ENCODE measurements at regions not wholly inside any gene's neighbourhood (a gene's known extent, or its start where the extent isn't known, plus 50 kb on each side); places are given as distances from the start of the nearest gene placed in this dataset.

DNA sequence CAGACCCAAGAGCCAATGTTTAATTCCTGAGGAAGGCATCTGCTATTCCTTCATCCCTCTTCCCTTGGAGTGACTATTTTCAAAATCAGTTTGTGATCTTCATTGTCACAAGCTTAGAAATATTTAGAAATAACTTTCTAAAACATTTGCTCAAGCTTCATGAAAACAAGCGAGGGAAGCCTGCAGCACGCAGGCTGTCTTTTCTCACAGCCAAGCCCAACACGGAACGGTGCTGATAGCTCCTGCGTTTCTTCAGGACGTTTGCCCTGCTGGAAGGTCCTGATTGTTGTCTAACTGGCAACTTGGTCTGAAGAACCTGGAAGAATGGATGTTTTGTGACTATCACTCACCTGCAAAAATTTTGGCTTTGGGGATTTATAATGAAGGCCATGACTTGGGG, 152.5 kb downstream of the FGF9 start:
- no peak for DNase-seq

DNA sequence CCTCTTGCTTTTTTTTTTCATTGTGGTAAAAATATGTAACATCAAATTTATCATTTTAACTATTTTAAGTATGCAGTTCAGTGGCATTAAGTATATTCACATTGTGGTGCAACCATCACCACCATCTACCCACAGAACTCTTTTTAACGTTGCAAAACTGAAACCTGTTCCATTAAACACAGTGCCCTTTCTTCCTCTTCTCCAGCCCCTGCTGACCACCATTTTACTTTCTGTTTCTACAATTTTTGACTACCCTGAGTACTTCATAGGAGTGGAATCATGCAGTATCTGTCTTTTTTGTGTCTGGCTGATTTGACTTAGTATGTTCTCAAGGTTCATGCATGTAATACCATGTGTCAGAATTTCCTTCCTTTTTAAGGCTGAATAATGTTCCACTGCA, 153.1 kb downstream of the FGF9 start:
- DNase-seq: no peak

DNA sequence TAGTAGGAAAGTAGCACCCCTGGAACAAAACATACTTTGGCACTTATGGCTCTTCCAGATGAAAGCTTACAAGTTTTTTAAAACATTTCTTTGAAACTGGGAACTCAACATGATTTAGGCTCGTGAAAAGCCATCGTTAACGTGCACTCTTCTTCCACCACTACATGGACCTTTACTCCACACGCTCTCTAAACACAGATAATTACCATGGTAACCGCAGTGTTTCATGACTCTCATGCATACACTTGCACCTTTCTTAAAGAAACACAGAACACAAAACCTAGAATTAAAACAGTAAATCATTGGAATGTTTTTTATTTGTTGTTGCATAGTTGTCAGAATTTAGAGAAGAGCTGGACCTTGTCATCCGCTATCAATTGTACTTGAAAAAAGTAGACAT, 154.3 kb downstream of the FGF9 start:
- DNase-seq: no peak

DNA sequence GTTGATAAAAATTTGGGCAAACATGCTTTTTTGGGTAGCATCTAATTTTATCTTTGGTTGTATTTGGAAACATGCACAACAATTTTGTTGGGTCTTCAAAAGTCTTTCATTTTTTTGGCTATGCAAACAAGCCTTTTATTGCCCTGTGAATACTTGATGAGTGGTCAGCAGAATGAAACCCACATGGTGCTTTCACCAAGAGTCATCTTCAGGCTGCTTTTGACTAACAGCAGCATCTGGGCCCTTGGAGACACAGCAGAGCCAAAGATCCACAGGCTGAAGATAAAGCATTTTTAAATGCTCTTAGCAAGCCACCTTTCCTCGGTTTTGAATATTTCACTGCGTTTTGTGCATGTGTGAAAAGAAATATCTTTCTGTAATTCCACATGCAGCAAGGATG, 154.9 kb downstream of the FGF9 start:
- DNase-seq: no peak

DNA sequence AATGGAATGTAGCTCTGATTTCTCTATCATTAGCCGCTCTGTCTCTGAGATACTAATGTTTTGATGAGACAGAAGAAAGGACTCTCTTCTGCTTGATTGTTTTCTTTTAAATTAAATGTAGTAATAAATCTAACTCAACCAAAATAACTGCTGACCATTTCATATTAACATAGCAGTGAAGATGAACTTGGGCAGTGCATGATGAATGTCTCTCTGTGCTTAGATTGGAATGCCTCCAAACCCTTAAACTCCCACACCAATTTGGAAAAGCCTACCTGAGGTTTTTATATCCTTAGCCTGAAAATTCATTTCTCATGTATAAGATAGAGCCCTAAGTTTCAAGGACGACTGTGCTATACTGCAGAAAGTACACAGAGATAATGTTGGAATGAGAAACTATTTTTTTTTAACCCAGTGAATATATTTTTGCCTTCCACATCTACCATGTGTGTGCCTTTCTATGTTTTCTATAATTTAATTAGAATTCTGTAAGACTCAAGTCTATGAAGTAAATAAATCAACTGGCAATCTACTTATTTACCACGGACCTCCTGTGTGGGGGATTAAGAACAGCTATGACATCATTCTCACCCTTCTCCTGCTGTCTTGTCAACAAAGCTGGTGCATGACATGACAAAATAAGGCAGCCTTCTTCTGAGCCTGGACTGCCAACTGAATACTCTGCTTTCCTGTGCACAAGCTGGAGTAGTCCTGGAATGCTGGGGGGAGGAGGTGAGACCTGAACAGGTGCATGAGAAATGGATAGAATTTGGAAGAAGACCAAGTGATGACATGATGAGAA, 155.5 kb downstream of the FGF9 start:
- no peak for DNase-seq

DNA sequence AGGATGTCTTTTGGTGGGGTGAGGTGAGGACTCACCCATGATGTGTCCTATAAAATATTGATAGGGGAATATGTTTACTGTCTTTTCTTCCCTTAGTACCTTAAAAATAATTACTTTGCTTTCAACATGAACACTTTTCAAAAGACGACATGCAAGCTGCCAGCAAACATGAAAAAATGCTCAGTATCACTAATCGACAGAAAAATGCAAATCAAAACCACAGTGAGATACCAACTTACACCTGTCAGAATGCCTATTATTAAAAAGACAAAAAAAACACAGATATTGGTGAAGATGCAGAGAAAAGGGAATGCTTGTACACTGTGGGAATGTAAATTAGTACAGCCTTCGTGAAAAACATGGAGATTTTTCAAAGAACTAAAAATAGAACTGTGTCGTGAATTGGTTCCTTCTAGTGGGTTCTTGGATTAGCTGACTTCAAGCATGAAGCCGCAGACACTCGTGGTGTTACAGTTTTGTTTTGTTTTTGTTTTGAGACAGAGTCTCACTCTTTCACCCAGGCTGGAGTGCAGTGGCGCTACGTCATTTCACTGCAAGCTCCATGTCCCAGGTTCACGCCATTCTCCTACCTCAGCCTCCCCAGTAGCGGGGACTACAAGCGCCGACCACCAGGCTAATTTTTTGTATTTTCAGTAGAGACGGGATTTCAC, 160.9 kb downstream of the FGF9 start:
- no peak for DNase-seq

DNA sequence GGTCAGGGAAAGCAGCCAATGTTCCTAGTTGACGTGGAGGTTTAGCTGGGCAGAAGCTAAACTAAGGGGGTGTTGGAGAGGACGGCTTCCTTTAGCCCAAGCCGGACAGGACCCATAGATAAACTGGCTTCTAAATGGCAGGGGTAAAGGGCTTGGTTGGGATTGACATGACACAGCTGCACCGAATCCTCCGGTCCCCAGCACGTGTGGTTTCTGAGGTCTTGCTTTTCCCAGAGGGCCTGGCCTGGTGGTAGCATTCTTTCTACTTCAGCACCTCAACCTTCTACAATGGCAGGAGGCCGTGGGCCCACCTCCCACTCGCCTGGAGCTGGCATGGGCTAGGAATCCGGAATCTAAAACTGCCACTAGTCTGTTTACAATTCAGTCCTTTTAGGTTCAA, 163.0 kb downstream of the FGF9 start:
- no peak for DNase-seq

DNA sequence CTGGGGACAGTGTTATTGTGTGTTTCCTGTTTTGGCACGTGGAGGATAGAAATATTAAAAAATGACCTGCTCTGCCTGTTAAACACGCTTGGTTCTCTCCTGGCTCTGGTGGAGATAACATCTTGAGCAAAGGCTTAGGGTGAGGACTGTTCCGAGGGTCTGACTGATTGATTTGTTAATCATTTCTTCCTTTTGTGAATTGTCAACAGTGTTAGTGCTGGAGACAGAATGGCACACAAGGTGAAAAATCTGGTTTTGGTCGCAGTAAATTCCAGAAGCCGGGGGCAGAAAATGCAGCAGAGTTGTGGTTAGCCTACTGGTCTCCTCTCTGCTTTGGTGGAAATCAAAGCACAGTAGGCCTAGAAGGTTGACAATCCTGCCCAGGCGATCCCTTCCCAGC, 163.6 kb downstream of the FGF9 start:
- DNase-seq: no peak

DNA sequence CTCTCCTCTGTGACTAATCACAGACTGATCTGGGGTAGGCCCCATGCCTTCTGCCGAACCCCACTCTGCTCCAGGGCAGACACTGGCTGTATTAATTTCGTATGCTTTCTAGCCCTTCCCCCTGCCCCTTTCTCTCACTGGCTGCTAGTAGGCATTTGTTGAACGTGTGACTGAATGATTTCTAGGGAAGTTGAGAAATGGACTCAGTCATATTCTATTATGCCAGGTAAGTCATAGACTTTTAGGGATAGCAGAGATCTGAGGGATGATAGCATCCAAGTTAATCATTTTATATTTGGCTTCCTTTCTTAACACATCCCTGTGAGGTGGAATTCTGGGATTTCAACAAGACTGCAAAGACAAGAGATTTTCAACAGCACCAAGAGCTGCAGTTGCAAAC, 166.4 kb downstream of the FGF9 start:
- DNase-seq: no peak

DNA sequence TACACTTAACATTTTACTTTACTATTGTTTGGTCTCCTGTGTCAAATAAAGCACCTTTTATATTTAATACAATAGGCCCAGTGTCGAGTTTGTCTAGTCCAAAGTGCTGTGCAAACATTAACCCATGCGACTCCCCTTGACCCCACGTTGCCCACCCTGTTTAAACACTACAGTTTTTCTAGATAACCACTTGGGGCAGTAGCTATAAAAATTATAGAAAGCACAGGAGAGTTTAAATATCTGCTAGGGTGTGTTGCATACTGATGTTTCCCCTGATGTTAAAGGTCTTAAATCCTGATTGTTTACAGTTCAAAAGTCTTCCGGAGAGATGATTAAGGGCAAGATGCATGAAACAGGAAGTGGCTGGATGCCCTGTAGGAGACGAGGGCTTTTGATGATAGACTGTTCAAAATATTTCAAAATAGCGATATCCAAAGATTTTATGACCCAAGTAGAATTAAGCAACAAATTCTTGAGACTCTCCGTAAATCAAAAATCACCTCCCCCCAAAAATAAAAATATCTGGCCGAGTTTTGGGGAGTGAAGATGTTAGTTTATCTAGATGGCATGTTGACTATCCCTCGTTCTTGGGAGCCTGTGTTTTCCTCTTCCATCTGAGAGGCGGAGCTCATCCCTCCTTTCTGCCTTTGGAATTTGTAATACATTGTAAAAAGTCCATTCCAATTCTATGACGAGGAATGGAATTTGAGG, 167.1 kb downstream of the FGF9 start:
- no peak for DNase-seq

DNA sequence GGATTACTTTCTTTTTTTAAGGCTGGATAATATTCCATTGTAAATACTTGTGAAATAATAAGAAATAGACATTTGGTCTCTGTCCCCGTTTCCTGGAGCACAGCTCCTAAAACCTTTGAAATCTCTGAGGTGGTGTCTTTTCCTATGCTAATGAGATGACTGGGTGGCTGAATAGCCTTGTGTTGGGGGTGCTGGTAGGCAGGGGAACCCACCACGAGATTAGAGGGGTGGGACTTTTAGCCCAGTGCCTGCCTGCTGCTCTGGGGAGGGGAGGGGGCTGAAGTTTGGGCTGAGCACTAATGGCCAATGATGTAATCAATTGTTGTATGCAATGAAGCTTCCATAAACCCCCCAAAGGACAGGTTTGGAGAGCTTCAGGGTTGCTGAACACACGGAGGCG, 175.7 kb downstream of the FGF9 start:
- DNase-seq: no peak

DNA sequence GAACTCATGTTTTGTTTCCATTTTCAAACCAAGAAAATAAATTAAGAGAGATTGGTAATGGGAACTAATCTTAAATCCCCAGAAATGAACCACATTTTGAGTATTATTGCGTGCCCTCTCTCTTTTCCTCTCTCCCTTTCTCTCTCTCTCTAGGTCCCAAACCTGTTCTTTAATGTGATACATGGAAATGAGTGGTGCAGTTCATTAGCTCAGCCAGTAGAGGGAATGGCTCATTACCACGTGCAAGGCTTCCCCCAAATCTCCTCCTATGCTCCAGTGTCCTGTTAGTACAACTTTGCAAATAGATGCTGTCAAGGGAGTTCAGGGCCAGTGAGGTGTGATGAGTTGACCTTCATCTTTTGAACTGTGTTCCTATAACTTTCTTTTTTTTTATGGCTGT, 178.4 kb downstream of the FGF9 start:
- DNase-seq: no peak

DNA sequence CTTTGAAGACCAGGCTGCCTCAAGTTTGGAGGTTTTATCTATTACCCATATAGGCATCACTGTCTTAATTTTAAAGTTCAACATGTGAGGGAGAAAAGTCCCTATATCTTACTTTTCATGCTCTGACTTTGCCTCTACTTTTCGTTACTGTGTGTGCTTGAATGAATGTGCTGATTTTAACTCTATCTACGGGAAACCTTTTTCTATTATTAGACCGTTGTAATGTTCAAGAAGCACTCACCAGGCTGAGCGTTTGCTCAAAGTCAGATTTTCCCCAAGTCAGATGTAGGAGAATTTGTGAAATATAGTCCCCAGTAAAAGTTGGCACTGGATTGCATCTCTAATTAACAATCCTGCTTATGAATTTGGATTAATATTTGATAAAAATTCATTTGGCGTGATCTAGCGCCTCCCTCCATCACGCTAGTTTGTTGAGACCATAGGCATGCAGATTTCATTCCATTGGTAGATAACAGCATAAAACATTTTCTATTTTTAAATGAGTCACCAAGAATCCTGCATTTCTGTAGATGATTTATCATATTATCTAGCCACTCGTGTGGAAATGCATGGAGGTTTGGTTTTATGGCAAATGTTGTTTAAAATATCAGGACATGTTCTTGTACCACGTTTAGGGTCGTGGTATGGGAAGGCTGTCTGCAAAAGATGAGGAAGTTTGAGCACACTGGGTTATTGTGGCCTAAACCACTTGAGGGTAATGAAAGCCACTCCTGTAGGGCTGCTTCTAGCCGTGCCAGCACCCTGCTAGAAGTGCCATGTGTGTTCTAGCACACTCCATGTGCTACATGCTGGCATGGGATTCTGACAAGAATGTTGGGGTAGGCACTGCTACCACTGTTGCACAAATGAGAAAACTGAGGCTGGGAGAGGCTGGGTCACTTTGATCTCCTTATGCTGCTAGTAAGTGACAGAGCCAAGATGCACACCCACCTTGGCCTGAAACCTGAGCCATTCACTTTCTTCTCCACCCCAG, 179.4 kb downstream of the FGF9 start:
- DNase-seq: no peak

DNA sequence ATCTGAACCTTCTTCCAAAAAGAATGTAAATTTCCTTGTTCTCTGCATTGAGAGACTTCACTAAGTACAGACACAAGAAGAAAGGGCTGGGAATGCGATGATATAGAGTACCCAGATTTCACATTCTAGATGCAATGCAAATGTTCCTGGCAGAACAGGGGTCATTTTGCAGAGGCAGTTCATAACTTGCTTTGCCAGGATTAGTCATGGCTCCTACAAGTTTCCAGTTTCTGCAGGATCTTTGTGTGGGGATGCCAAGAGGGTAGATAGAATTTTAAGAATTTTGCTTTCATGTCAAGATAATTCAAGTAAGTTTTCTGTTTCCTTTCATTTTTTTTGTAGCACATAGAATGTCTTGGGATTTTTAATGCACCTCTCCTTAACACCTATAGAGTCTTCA, 181.2 kb downstream of the FGF9 start:
- DNase-seq: no peak

DNA sequence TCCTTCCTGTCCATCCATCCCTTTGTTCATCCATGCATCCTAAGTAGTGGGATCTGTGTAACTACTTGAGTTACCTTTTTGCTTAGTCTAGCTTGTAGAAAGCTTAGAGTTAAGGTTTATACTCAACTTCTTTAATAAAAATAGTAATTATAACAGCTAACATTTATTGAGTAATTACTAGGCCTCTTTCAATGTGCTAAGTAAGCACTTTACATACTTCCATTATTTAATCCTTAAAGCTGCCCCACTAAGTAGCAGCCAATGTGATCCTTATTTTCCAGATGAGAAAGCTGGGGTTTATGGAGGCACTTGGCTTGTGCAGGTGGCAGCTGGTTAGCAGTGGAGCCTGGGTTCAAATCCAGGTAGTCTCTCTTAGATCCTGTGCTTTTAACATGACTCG, 182.9 kb downstream of the FGF9 start:
- DNase-seq: no peak

DNA sequence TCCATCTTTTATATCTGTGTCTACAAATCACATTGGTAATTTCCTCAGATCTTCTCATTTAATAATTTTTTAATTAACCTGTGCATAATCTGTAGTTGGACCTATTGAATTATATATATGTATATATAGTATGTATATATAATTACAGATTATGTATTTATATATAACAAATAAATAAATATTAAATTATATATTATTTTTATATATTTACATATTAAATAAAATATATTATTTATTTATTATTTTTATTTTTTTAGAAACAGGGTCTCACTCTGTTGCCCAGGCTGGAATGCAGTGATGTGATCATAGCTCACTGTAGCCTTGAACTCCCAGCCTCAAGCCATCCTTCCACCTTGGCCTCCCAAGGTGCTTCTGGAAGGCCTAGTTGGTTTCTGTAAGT, 197.9 kb downstream of the FGF9 start:
- DNase-seq: no peak

DNA sequence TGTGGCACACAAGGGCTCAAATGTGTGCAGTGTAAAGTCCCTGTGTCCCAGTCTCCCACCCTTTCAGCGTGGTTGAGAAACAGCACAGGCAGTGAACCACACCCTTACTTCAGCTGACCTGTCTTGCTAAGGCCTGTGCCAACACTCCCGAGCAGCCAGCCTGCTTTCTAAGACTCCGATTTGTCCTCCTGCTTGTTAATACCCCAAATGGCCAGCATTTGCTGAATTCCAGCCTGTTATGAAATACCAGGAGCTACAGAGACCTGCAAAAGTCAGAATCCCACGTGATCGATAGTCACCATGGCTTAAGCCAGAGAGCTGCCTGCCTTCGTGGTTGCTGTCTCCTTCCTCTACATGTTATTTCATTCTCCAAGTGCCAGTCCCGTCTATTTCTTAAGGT, 200.5 kb downstream of the FGF9 start:
- no peak for DNase-seq

DNA sequence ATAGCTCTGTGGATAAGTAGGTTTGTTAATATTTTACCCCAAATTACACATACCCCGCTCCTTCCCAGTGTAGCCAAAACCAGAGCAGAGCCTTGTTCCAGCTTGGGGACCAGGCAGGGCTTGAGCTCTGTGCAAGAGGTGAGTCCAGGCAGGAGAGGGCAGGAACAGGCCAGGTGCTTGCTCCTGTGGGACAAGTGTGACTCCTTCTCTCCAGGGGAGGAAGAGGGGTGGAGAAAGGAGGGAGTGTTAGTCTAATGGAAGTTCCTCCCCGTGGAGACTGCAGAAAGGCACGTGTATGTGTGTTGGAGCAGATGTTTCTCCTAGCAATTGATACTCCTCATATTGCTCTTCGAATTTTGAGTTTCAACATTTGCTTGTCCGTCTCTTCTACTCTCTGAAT, 201.0 kb downstream of the FGF9 start:
- DNase-seq: no peak

DNA sequence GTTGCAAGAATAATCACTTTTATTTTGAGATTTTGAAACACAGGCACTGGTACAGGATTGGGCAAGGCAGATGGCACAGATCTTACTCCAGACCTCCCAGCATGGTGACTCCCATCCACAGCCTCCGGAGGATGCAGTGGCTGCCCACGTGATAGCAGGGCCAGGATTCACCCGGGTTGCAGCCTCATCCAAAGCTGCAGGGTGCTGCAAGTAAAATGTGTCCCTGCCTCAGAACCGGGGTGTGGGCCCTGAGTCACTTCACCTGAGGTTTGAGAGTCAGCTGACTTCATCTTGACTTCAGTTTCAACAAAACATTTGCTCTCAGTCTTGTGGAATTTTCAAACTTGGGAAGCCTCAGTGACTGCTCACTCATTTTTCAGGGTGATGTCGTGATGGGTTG, 201.9 kb downstream of the FGF9 start:
- DNase-seq: no peak

DNA sequence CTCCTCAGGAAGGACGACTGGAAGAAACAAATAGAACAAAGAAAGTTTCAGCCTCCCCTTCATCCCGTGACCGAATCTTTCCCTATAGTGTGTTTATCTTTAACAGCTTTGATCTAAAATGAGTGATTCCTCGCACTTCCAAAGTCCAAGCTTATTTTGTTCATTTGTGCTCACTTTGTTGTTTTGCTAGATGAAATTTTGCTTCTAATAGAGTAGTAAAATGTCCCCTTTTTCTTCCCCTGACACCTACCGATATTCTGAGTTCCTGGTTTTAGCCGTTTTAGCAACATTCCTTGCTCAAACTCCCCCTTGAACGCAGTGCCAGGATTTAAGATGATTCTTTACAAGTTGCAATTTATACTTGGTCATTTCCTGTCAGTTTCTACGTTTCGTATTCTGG, 204.2 kb downstream of the FGF9 start:
- DNase-seq: no peak

DNA sequence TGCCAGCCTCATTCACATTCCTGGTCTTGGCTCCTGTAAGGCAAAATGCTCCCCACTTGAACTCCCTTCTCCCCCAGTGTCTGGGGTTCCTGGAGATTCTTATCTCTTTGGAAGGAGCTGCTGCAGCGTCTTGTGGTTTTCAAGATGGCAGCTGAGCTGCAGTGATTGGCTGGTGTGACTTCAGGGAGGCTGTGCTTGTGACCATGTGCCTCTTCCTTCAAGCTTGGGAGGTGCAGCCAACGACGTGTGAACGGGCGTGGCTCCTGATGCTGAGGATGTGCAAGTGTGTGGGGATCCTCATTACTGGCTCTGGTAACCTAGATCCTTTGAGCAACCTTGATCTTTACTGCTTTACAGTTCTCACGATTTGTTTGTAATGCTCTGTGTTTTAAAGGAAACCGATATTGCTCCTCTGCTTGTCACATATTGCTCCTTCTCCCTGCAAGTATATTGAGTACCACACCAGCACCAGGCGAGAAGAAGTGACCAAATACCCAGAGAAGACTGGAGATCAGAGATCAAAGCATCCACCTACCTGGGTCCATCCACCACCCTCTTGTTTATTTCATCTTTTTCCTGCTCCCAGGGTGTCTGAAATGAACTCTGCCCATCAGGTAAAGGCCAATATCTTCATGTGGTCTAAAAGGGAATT, 208.5 kb downstream of the FGF9 start:
- DNase-seq: no peak

DNA sequence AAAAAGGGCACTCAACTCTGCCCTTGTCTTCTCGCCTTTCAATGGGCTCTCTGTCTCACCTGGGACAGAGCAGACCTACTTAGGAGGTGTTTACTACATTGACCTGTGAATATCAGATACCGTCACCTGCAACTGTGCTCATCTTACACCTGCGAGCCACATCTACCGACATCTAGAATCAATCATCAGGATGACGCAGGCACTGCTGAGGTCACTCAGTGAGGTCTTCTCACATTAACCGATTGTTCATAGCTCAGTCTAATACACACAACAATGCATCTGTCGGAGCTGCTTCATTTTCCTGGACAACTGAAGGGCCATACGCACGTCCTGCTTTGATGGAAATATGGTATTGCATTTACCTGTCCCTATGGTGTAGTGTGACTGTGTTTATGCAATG, 211.9 kb downstream of the FGF9 start:
- no peak for DNase-seq

All from DMS79 (cell line).